ENCODE measurements at regions not wholly inside any gene's neighbourhood (a gene's known extent, or its start where the extent isn't known, plus 50 kb on each side); places are given as distances from the start of the nearest gene placed in this dataset.

DNA sequence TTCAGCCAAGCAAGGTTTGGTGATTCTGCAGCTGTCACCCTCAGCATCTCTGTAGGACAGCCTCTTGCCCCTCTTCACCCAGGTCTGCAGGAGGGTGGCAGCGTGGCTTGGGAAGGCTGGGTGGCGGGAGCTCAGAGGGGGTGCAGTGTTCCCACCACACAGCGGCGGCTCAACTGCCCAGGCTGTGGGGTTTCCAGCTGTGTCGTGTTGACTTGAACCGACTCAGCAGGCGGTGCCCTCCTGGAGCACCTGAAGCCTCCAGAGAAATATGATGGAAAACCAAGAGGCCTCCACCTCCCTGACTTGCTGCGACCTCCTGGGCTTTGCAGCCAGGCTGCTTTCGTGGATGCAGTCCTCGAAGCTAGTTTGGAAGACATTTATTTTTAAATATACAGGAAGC, 68.0 kb upstream of the KLF6 start:
- TF ChIP-seq GATA2 (IDR thresholded peaks at IDR 0.05; ENCODE audit: low read depth, low read length) (no peak), GATA3 (IDR thresholded peaks at IDR 0.05; ENCODE audit: low read depth, low read length) (no peak)

Data from SH-SY5Y (cell line).